ENCODE measurements at regions not wholly inside any gene's neighbourhood (a gene's known extent, or its start where the extent isn't known, plus 50 kb on each side); places are given as distances from the start of the nearest gene placed in this dataset.
"Not testable (repeated sequence)": the region's sequence is repeated elsewhere in the genome, so short reads cannot be mapped to it uniquely, and the experiment has no call there.

- Histone ChIP-seq H3K36me3 (ENCODE audit: insufficient read depth, low read length) (no peaks in the 10 kb centered on the region), H3K79me2 (ENCODE audit: insufficient read depth, low read length) (no peaks in the 10 kb centered on the region), H3K4me2 (ENCODE audit: insufficient read depth, low read length) (peak overlapping the region; percentile 77), H3K27me3 (ENCODE audit: insufficient read depth, low read length) (no peaks in the 10 kb centered on the region), H3K27ac (ENCODE audit: low read depth, low read length) (peak overlapping the region; percentile 98), H4K20me1 (ENCODE audit: insufficient read depth, low read length) (no peaks in the 10 kb centered on the region), H3K4me1 (ENCODE audit: insufficient read depth, low read length) (peaks cover 48% of the 10 kb centered on the region), H2AFZ (ENCODE audit: low read length) (peak overlapping the region; percentile 88), H3K9me3 (ENCODE audit: low read depth, low read length) (no peaks in the 10 kb centered on the region), H3K4me3 (ENCODE audit: insufficient read depth, low read length) (peak overlapping the region; percentile 44)
- TF ChIP-seq, protein P1, sequence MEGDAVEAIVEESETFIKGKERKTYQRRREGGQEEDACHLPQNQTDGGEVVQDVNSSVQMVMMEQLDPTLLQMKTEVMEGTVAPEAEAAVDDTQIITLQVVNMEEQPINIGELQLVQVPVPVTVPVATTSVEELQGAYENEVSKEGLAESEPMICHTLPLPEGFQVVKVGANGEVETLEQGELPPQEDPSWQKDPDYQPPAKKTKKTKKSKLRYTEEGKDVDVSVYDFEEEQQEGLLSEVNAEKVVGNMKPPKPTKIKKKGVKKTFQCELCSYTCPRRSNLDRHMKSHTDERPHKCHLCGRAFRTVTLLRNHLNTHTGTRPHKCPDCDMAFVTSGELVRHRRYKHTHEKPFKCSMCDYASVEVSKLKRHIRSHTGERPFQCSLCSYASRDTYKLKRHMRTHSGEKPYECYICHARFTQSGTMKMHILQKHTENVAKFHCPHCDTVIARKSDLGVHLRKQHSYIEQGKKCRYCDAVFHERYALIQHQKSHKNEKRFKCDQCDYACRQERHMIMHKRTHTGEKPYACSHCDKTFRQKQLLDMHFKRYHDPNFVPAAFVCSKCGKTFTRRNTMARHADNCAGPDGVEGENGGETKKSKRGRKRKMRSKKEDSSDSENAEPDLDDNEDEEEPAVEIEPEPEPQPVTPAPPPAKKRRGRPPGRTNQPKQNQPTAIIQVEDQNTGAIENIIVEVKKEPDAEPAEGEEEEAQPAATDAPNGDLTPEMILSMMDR (IDR thresholded peaks at IDR 0.05; ENCODE audit: extremely low read depth, low read depth, low read length), result no peak
- peak; percentile 64 for DNase-seq (ENCODE audit: insufficient read length, low spot score, missing footprints)
Measured at GRCh38 chr4:186844059-186844681, 120.5 kb upstream of the FAT1 start.

DNA sequence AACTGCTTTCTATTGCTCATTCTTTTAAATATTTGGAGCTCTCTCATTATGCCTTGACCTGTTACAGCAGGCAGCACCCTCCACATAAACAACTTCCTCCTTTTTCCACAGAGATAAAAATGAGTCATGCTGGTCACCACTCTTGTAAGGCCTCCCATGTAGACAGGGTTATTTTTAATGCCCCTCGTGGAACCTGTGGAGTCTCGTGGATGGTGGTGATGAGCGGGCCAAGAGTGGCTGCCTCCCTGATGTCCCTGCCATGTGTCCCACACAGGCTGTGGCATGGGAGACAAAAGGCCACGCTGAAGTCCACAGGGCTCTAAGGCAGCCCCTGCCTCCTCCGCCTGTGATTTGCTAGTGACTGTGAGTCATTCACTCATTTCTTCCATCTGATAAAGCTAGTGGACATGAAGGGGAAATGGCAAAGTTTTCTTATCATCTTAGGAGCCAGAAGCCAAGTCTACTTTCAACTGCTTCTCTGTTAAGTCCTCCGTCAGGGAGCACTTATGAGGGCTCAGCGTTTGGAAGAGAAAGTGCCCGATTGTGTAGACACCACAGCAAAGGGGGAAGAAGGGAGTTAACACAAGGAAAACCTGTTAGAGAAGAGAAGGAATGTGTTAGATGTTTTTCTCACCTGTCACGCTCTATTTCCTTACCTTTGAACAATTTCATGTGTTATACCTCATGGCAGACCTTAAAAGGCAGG is 121.6 kb upstream of the FAT1 start:
- DNase-seq (ENCODE audit: insufficient read length, low spot score, missing footprints), result peak; percentile 90
- no peaks in the 10 kb centered on the region for H3K36me3 ChIP-seq (ENCODE audit: insufficient read depth, low read length)
- H3K4me2 ChIP-seq (ENCODE audit: insufficient read depth, low read length), result peak overlapping the region; percentile 77
- no peaks in the 10 kb centered on the region for H3K27me3 ChIP-seq (ENCODE audit: insufficient read depth, low read length)
- H3K4me3 ChIP-seq (ENCODE audit: insufficient read depth, low read length), result peak overlapping the region; percentile 44
- peak overlapping the region; percentile 86 for H2AFZ ChIP-seq (ENCODE audit: low read length)
- TF ChIP-seq, protein P1 (IDR thresholded peaks at IDR 0.05; ENCODE audit: extremely low read depth, low read depth, low read length), result no peak
- H4K20me1 ChIP-seq (ENCODE audit: insufficient read depth, low read length), result no peaks in the 10 kb centered on the region
- H3K27ac ChIP-seq (ENCODE audit: low read depth, low read length), result peak overlapping the region; percentile 98
- H3K79me2 ChIP-seq (ENCODE audit: insufficient read depth, low read length), result no peaks in the 10 kb centered on the region
- peaks cover 37% of the 10 kb centered on the region for H3K4me1 ChIP-seq (ENCODE audit: insufficient read depth, low read length)
- H3K9me3 ChIP-seq (ENCODE audit: low read depth, low read length), result no peaks in the 10 kb centered on the region

DNA sequence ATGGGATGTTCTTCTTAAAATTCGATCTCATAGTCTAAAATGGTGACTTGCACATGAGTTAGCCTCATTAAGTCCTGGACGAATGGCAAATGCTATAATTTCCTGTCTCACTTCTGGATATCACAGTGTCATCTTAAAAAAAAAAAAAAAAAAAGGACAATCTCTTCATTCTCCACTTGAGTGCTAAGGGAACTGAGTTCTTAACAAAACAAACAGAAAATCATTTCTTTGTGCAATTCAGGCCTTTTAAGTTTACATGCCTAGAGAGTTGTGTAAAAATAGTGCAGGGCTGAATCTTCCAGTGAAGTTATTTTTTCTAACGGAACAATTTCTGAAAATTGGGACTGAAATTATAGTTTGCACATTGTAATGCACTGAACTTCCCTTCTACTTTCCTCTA is 122.8 kb upstream of the FAT1 start:
- TF ChIP-seq, protein P1 (IDR thresholded peaks at IDR 0.05; ENCODE audit: extremely low read depth, low read depth, low read length), result no peak
- no peaks in the 10 kb centered on the region for H3K27me3 ChIP-seq (ENCODE audit: insufficient read depth, low read length)
- H2AFZ ChIP-seq (ENCODE audit: low read length), result peak overlapping the region; percentile 52
- DNase-seq (ENCODE audit: insufficient read length, low spot score, missing footprints), result no peak
- H3K4me1 ChIP-seq (ENCODE audit: insufficient read depth, low read length), result peaks cover 33% of the 10 kb centered on the region
- peak overlapping the region; percentile 98 for H3K27ac ChIP-seq (ENCODE audit: low read depth, low read length)
- no peaks in the 10 kb centered on the region for H3K36me3 ChIP-seq (ENCODE audit: insufficient read depth, low read length)
- no peak overlapping the region for H3K4me2 ChIP-seq (ENCODE audit: insufficient read depth, low read length)
- no peaks in the 10 kb centered on the region for H3K79me2 ChIP-seq (ENCODE audit: insufficient read depth, low read length)
- H4K20me1 ChIP-seq (ENCODE audit: insufficient read depth, low read length), result no peaks in the 10 kb centered on the region
- H3K9me3 ChIP-seq (ENCODE audit: low read depth, low read length), result no peaks in the 10 kb centered on the region
- no peak overlapping the region for H3K4me3 ChIP-seq (ENCODE audit: insufficient read depth, low read length)

DNA sequence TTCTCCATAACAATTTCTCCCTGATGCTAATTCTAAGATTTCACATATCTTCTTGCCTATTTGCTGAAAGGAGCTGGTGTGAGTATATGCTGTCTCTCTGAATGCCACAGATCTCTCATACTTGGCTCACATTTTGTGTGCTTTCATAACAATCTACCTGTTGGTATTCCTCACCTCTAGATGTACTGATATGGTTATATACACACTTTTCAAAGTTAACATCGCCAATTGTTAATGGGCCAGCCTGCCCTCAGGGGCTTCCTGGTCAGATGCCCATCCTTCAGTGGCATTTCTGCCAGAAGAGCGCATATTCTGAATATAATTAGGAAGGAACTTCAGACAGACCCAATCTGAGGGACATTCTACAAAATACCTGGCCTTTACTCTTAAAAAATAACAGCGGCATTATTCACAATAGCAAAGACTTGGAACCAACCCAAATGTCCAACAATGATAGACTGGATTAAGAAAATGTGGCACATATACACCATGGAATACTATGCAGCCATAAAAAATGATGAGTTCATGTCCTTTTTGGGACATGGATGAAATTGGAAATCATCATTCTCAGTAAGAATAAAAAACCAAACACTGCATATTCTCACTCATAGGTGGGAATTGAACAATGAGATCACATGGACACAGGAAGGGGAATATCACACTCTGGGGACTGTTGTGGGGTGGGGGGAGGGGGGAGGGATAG is 123.9 kb upstream of the FAT1 start:
- H4K20me1 ChIP-seq (ENCODE audit: insufficient read depth, low read length); H3K36me3 ChIP-seq (ENCODE audit: insufficient read depth, low read length); H3K27ac ChIP-seq (ENCODE audit: low read depth, low read length); H3K4me3 ChIP-seq (ENCODE audit: insufficient read depth, low read length); H3K9me3 ChIP-seq (ENCODE audit: low read depth, low read length); H3K79me2 ChIP-seq (ENCODE audit: insufficient read depth, low read length); DNase-seq (ENCODE audit: insufficient read length, low spot score, missing footprints); H2AFZ ChIP-seq (ENCODE audit: low read length); H3K4me2 ChIP-seq (ENCODE audit: insufficient read depth, low read length); H3K27me3 ChIP-seq (ENCODE audit: insufficient read depth, low read length): not testable (repeated sequence)
- H3K4me1 ChIP-seq (ENCODE audit: insufficient read depth, low read length), result peaks cover 33% of the 10 kb centered on the region
